A673 (cell line): ENCODE measurements at regions not wholly inside any gene's neighbourhood (a gene's known extent, or its start where the extent isn't known, plus 50 kb on each side); places are given as distances from the start of the nearest gene placed in this dataset.

ENCODE experiments used
- BruUV-seq: library from RNA; stranded (reverse); fragments of 400-500 nt; replicated peaks from 2 replicates; lab custom pipeline; 2021; lab: Mats Ljungman, UMichigan
- CTCF ChIA-PET: fragments of 300-600 bp; sonication (Branson Sonifier 250); formaldehyde crosslinking; loops from one replicate; lab custom pipeline; 2022; ENCODE audit warnings: antibody characterized with exemption; lab: Charles Lee
- POLR2A ChIA-PET: fragments of 300-600 bp; sonication (Branson Sonifier 250); formaldehyde crosslinking; loops from one replicate; lab custom pipeline; 2022; ENCODE audit warnings: antibody characterized with exemption; ENCODE audit not compliant: low non-redundant PET; lab: Charles Lee
- DNase-seq: peaks from one replicate; pipeline ENCODE4 v3.0.0-alpha.2; 2015; ENCODE audit warnings: low spot score
- H3K27ac ChIP-seq: fragments of 200-600 bp; sonication (generic); 2 replicates; pipeline ENCODE4 v1.5.1; 2016; ENCODE audit warnings: mixed run types, low read depth, mild to moderate bottlenecking, mixed read lengths, antibody characterized with exemption, low read length; ENCODE audit not compliant: poor library complexity, severe bottlenecking
- H3K27me3 ChIP-seq: fragments of 200-600 bp; sonication (generic); replicated peaks from 2 replicates; pipeline ENCODE4 v1.6.1; 2017; ENCODE audit warnings: mixed run types, low read depth, mild to moderate bottlenecking, mixed read lengths, antibody characterized with exemption, low read length; ENCODE audit not compliant: insufficient read depth, poor library complexity
- H3K36me3 ChIP-seq: fragments of 200-600 bp; sonication (generic); 2 replicates; pipeline ENCODE4 v1.6.1; 2016; ENCODE audit warnings: mixed run types, mild to moderate bottlenecking, mixed read lengths, antibody characterized with exemption, low read length; ENCODE audit not compliant: insufficient read depth, poor library complexity, severe bottlenecking
- H3K4me1 ChIP-seq: fragments of 200-600 bp; sonication (generic); 2 replicates; pipeline ENCODE4 v1.6.1; 2017; ENCODE audit warnings: mixed run types, mild to moderate bottlenecking, mixed read lengths, antibody characterized with exemption, low read length; ENCODE audit not compliant: insufficient read depth, poor library complexity, severe bottlenecking
- H3K4me3 ChIP-seq: fragments of 200-600 bp; sonication (generic); 2 replicates; pipeline ENCODE4 v1.5.1; 2016; ENCODE audit warnings: low read depth, mixed run types, mild to moderate bottlenecking, mixed read lengths, low read length; ENCODE audit not compliant: poor library complexity, severe bottlenecking
- H3K9me3 ChIP-seq: fragments of 200-600 bp; sonication (generic); 2 replicates; pipeline ENCODE4 v1.6.1; 2016; ENCODE audit warnings: mixed run types, low read depth, mild to moderate bottlenecking, mixed read lengths, antibody characterized with exemption, low read length; ENCODE audit not compliant: poor library complexity, severe bottlenecking
- CTCF ChIP-seq: fragments of 300-800, 200-600 bp; sonication (generic); conservative IDR thresholded peaks from 2 replicates; pipeline ENCODE4 v1.5.1; 2017; ENCODE audit warnings: low read depth, mild to moderate bottlenecking, antibody characterized with exemption, low read length, moderate library complexity, mixed read lengths
- EZH2 ChIP-seq: fragments of 200-600 bp; sonication (generic); IDR thresholded peaks from 2 replicates; pipeline ENCODE4 v1.6.1; 2017; ENCODE audit warnings: borderline replicate concordance, low read depth, mild to moderate bottlenecking, mixed read lengths, antibody characterized with exemption, low read length; ENCODE audit not compliant: poor library complexity, severe bottlenecking
- intact Hi-C: fragments of 100-400 bp; cut with micrococcal nuclease; formaldehyde crosslinking; loops from one replicate; pipeline ENCODE4 v1.10.0; 2022; ENCODE audit not compliant: unreplicated experiment

GRCh38 chr20:60749804-60750602, 502.1 kb upstream of the CDH4 start:
- no TSS peak for BruUV-seq
- intact Hi-C loops = no loop called here
- DNase-seq = peak; percentile 10

GRCh38 chr20:60750909-60751308, 501.2 kb upstream of the CDH4 start:
- DNase-seq = no peak
- ChIA-PET CTCF (no interaction called here), POLR2A (no interaction called here)
- H3K27me3 ChIP-seq = no peaks in the 10 kb centered on the region
- no peak overlapping the region for H3K27ac ChIP-seq
- TF ChIP-seq CTCF (no peak), EZH2 (no peak)
- no peaks in the 10 kb centered on the region for H3K36me3 ChIP-seq
- no peaks in the 10 kb centered on the region for H3K9me3 ChIP-seq
- intact Hi-C loops = no loop called here
- H3K4me1 ChIP-seq = no peaks in the 10 kb centered on the region
- H3K4me3 ChIP-seq = no peak overlapping the region
- no TSS peak for BruUV-seq

More at GRCh38 chr20:60749804-60750602, 502.1 kb upstream of the CDH4 start:
- no peak overlapping the region for H3K4me3 ChIP-seq
- ChIA-PET CTCF (no interaction called here), POLR2A (no interaction called here)
- H3K4me1 ChIP-seq = no peaks in the 10 kb centered on the region
- TF ChIP-seq CTCF = no peak
- no peak for TF ChIP-seq EZH2
- no peaks in the 10 kb centered on the region for H3K27me3 ChIP-seq
- H3K9me3 ChIP-seq = no peaks in the 10 kb centered on the region
- no peaks in the 10 kb centered on the region for H3K36me3 ChIP-seq
- H3K27ac ChIP-seq = no peak overlapping the region

- ChIA-PET POLR2A (no interaction called here), CTCF (no interaction called here)
- intact Hi-C loops = no loop called here
- TF ChIP-seq CTCF (no peak), EZH2 (no peak)
- no peaks in the 10 kb centered on the region for H3K9me3 ChIP-seq
- H3K4me3 ChIP-seq = no peak overlapping the region
- DNase-seq = no peak
- H3K4me1 ChIP-seq = no peaks in the 10 kb centered on the region
- no TSS peak for BruUV-seq
- no peaks in the 10 kb centered on the region for H3K36me3 ChIP-seq
- no peaks in the 10 kb centered on the region for H3K27me3 ChIP-seq
- no peak overlapping the region for H3K27ac ChIP-seq
Measured at GRCh38 chr20:60751826-60752225, 500.2 kb upstream of the CDH4 start.
